IMR-90 (cell line): ENCODE measurements at regions not wholly inside any gene's neighbourhood (a gene's known extent, or its start where the extent isn't known, plus 50 kb on each side); places are given as distances from the start of the nearest gene placed in this dataset.
A peak's percentile ranks its signal among the peaks of the same experiment; 100 is the strongest.

ENCODE experiments used
- ATAC-seq: fragments of 200-7000 bp; cut with Tn5 transposase; 2 replicates; pipeline ENCODE4 v1.9.1; 2020; ENCODE audit warnings: low read depth, mild to moderate bottlenecking, moderate library complexity
- BruUV-seq: library from RNA; stranded (reverse); fragments of 400-500 nt; replicated peaks from 2 replicates; lab custom pipeline; 2021; lab: Mats Ljungman, UMichigan
- CTCF ChIA-PET: fragments of 300-600 bp; formaldehyde crosslinking; extraction: SDS; loops from one replicate; lab custom pipeline; 2021; ENCODE audit warnings: antibody characterized with exemption; lab: Yijun Ruan, JAX
- POLR2A ChIA-PET: fragments of 300-600 bp; sonication (Branson Sonifier 250); formaldehyde crosslinking; loops from one replicate; lab custom pipeline; 2022; ENCODE audit warnings: antibody characterized with exemption; ENCODE audit not compliant: unreplicated experiment; lab: Charles Lee
- DNase-seq: peaks from one replicate; pipeline ENCODE4 v3.0.0; 2013
- H2AFZ ChIP-seq: replicated peaks from 2 replicates; pipeline ENCODE3; 2013; ENCODE audit warnings: low read length, mild to moderate bottlenecking; ENCODE audit not compliant: poor library complexity
- H2AK5ac ChIP-seq: 2 replicates; pipeline ENCODE4 v1.6.1; 2013; ENCODE audit warnings: low read depth, low read length, inconsistent platforms
- H2AK9ac ChIP-seq: replicated peaks from 2 replicates; pipeline ENCODE3; 2013; ENCODE audit warnings: mild to moderate bottlenecking, low read depth, low read length, moderate library complexity; ENCODE audit not compliant: poor library complexity
- H2BK120ac ChIP-seq: 2 replicates; pipeline ENCODE4 v1.6.1; 2013; ENCODE audit warnings: low read depth, low read length, inconsistent platforms
- H2BK15ac ChIP-seq: 3 replicates; pipeline ENCODE4 v1.6.1; 2013; ENCODE audit warnings: low read depth, low read length, inconsistent platforms
- H2BK20ac ChIP-seq: 2 replicates; pipeline ENCODE4 v1.6.1; 2013; ENCODE audit warnings: low read depth, mild to moderate bottlenecking, inconsistent platforms, low read length, moderate library complexity
- H2BK5ac ChIP-seq: 2 replicates; pipeline ENCODE4 v1.6.1; 2013; ENCODE audit warnings: mild to moderate bottlenecking, low read depth, low read length, inconsistent platforms; ENCODE audit not compliant: poor library complexity, severe bottlenecking
- H3K14ac ChIP-seq: replicated peaks from 2 replicates; pipeline ENCODE4 v1.6.1; 2013; ENCODE audit warnings: low read depth, low read length, inconsistent platforms
- H3K18ac ChIP-seq: 2 replicates; pipeline ENCODE4 v1.6.1; 2013; ENCODE audit warnings: low read depth, low read length, control low read depth
- H3K23ac ChIP-seq: 2 replicates; pipeline ENCODE4 v1.6.1; 2013; ENCODE audit warnings: low read depth, low read length, inconsistent platforms
- H3K27ac ChIP-seq: 2 replicates; pipeline ENCODE4 v1.5.1; 2013; ENCODE audit warnings: mild to moderate bottlenecking, control low read depth, low read length; ENCODE audit not compliant: insufficient read depth
- H3K27me3 ChIP-seq: 2 replicates; pipeline ENCODE4 v1.6.1; 2013; ENCODE audit warnings: low read length; ENCODE audit not compliant: control insufficient read depth, insufficient read depth
- H3K36me3 ChIP-seq: 2 replicates; pipeline ENCODE4 v1.6.1; 2013; ENCODE audit warnings: low read length, mixed read lengths; ENCODE audit not compliant: control insufficient read depth, insufficient read depth
- H3K4ac ChIP-seq: 2 replicates; pipeline ENCODE4 v1.6.1; 2013; ENCODE audit warnings: low read depth, low read length, inconsistent platforms
- H3K4me1 ChIP-seq: 2 replicates; pipeline ENCODE4 v1.6.1; 2013; ENCODE audit warnings: low read length, mixed read lengths; ENCODE audit not compliant: control insufficient read depth, insufficient read depth
- H3K4me2 ChIP-seq: 2 replicates; pipeline ENCODE4 v1.6.1; 2013; ENCODE audit warnings: low read depth, mild to moderate bottlenecking, control low read depth, low read length, moderate library complexity
- H3K4me3 ChIP-seq: 2 replicates; pipeline ENCODE4 v1.5.1; 2013; ENCODE audit warnings: low read depth, mild to moderate bottlenecking, control low read depth, low read length, moderate library complexity; ENCODE audit not compliant: insufficient read depth
- H3K56ac ChIP-seq: 2 replicates; pipeline ENCODE4 v1.6.1; 2013; ENCODE audit warnings: low read length, inconsistent platforms; ENCODE audit not compliant: insufficient read depth; ENCODE audit errors: extremely low read depth
- H3K79me1 ChIP-seq, 2 experiments: 2 replicates each; pipeline ENCODE4 v1.6.1; 2013; ENCODE audit warnings: low read length in 2 of 2, inconsistent platforms in 1 of 2, low read depth in 1 of 2
- H3K9ac ChIP-seq: 2 replicates; pipeline ENCODE4 v1.6.1; 2013; ENCODE audit warnings: low read depth, low read length, control low read depth
- H3K9me1 ChIP-seq: 2 replicates; pipeline ENCODE4 v1.6.1; 2013; ENCODE audit warnings: low read length, inconsistent platforms; ENCODE audit not compliant: insufficient read depth
- H3K9me3 ChIP-seq: 2 replicates; pipeline ENCODE4 v1.6.1; 2013; ENCODE audit warnings: low read length; ENCODE audit not compliant: control insufficient read depth, insufficient read depth
- H4K20me1 ChIP-seq: 2 replicates; pipeline ENCODE4 v1.6.1; 2013; ENCODE audit warnings: low read length, inconsistent platforms; ENCODE audit not compliant: insufficient read depth
- H4K5ac ChIP-seq: 2 replicates; pipeline ENCODE4 v1.6.1; 2013; ENCODE audit warnings: mild to moderate bottlenecking, low read depth, low read length, control low read depth
- H4K8ac ChIP-seq, 2 experiments: 2 replicates each; pipeline ENCODE4 v1.6.1; 2013; ENCODE audit warnings: low read depth in 2 of 2, low read length in 2 of 2, control low read depth in 1 of 2, inconsistent platforms in 1 of 2
- H4K91ac ChIP-seq: 2 replicates; pipeline ENCODE4 v1.6.1; 2013; ENCODE audit warnings: low read depth, low read length, inconsistent platforms; ENCODE audit not compliant: insufficient read depth
- MAZ ChIP-seq: IDR thresholded peaks from 2 replicates; pipeline ENCODE4 v1.6.1; 2012; ENCODE audit warnings: low read depth, mild to moderate bottlenecking, low read length, improper control_type of control experiment, moderate library complexity, borderline replicate concordance
- RAD21 ChIP-seq: IDR thresholded peaks from 2 replicates; pipeline ENCODE4 v1.6.1; 2012; ENCODE audit warnings: low read length, improper control_type of control experiment
- RCOR1 ChIP-seq: IDR thresholded peaks from 2 replicates; pipeline ENCODE4 v1.6.1; 2012; ENCODE audit warnings: mild to moderate bottlenecking, low read length, improper control_type of control experiment; ENCODE audit not compliant: insufficient replicate concordance
- USF2 ChIP-seq: fragments of 150-350 bp; IDR thresholded peaks from 2 replicates; pipeline ENCODE4 v1.6.1; 2017; ENCODE audit warnings: mild to moderate bottlenecking, antibody characterized with exemption, low read length, low read depth
- WGBS, 2 experiments: methylation state at CpG; one replicate each; pipeline versions ENCODE4 v1.1.5 to v1.1.7; 2013; ENCODE audit warnings: missing lambda C conversion rate in 2 of 2; ENCODE audit not compliant: insufficient read length in 1 of 2; ENCODE audit errors: extremely low coverage in 2 of 2; 5-methylcytosine and 5-hydroxymethylcytosine counted together
- dilution Hi-C: fragments of 300-500 bp; cut with HindIII; formaldehyde crosslinking; loops from one replicate; pipeline ENCODE4 v1.14.3; 2018; ENCODE audit warnings: low sequenced_read_pairs; ENCODE audit not compliant: unreplicated experiment
- in situ Hi-C: fragments of 300-500 bp; cut with MboI; formaldehyde crosslinking; loops from 3 replicates; pipeline ENCODE4 v1.14.3; 2019; ENCODE audit warnings: low sequenced_read_pairs, inconsistent platforms, mixed read lengths
- intact Hi-C: fragments of 100-400 bp; cut with micrococcal nuclease; formaldehyde crosslinking; loops from 2 replicates; pipeline ENCODE4 v1.10.0; 2022

GRCh38 chr6:100268326-100268725 lies 196.4 kb downstream of the SIM1 start:
- Histone ChIP-seq H3K27ac (no peak overlapping the region; the same call in 1 of the 2 replicates), H3K9me1 (0 out of 2 replicates have a peak, but pooled peaks cover 6% of the 10 kb centered on the region), H4K5ac (peak overlapping the region; percentile 27; the same call in 1 of the 2 replicates), H2AK9ac (no peak overlapping the region), H3K14ac (peak overlapping the region; percentile 68), H3K36me3 (no peaks in the 10 kb centered on the region), H2AK5ac (peak overlapping the region; percentile 87), H3K56ac (peak overlapping the region; percentile 7; the same call in 1 of the 2 replicates), H3K27me3 (no peaks in the 10 kb centered on the region), H2BK20ac (peak overlapping the region; percentile 96), H4K20me1 (no peaks in the 10 kb centered on the region), H2BK15ac (peak overlapping the region; percentile 71; the same call in 2 of the 3 replicates), H3K9ac (no peak overlapping the region), H2BK120ac (peak overlapping the region; percentile 92), H3K18ac (peak overlapping the region; percentile 55; the same call in 1 of the 2 replicates), H3K79me1 (no peaks in the 10 kb centered on the region), H4K8ac (peak overlapping the region; percentile 57 to 88; a peak in 3 of 4 replicates), H3K4me3 (no peak overlapping the region), H2BK5ac (peak overlapping the region; percentile 59), H3K4me1 (peaks cover 11% of the 10 kb centered on the region), H4K91ac (peak overlapping the region; percentile 84), H3K4ac (peak overlapping the region; percentile 90), H3K23ac (0 out of 2 replicates have a peak overlapping the region, but pooled peaks have one; percentile 38), H3K4me2 (peak overlapping the region; percentile 6; the same call in 1 of the 2 replicates), H2AFZ (no peak overlapping the region), H3K9me3 (no peaks in the 10 kb centered on the region)
- TF ChIP-seq RAD21 (no peak), MAZ (no peak), RCOR1 (no peak), USF2 (no peak)
- no peak for ATAC-seq
- 100% methylated on average over 2 of the region's 4 CpGs; no CpG with 5 or more reads in 1 of the 2 experiments for WGBS, 2 experiments
- intact Hi-C loops (loop anchor here (5.0 kb wide), 1 partner anchor 204 kb away; no protein-coding TSS in a partner anchor), in situ Hi-C loops (no loop called here), dilution Hi-C loops (no loop called here)
- ChIA-PET CTCF (interaction anchor here (2.1 kb wide), 1 partner anchor 92 kb away, joined by 7 read pairs; no protein-coding TSS in a partner anchor), POLR2A (no interaction called here)
- no peak for DNase-seq
- no TSS peak for BruUV-seq
